H1 (cell line): ENCODE measurements at regions not wholly inside any gene's neighbourhood (a gene's known extent, or its start where the extent isn't known, plus 50 kb on each side); places are given as distances from the start of the nearest gene placed in this dataset.

Experiments used
- RAD21 ChIP-seq, 2 experiments: IDR thresholded peaks in 1 of 2; conservative IDR thresholded peaks in 1 of 2; 2 replicates each; pipeline ENCODE4 v1.6.1; 2011; ENCODE audit warnings: low read depth in 2 of 2, low read length in 2 of 2, improper control_type of control experiment in 1 of 2, inconsistent platforms in 1 of 2, mild to moderate bottlenecking in 1 of 2, moderate library complexity in 1 of 2
- RNF2 ChIP-seq: fragments of 200-900, 300-1000 bp; sonication (generic); IDR thresholded peaks from 2 replicates; pipeline ENCODE4 v1.7.1; 2016; ENCODE audit warnings: borderline replicate concordance, low read depth, mild to moderate bottlenecking, antibody characterized with exemption, low read length; ENCODE audit not compliant: poor library complexity, severe bottlenecking; ENCODE audit errors: missing control alignments
- SRF ChIP-seq: IDR thresholded peaks from 2 replicates; pipeline ENCODE4 v1.6.1; 2011; ENCODE audit warnings: mild to moderate bottlenecking, low read depth, low read length, moderate library complexity

DNA sequence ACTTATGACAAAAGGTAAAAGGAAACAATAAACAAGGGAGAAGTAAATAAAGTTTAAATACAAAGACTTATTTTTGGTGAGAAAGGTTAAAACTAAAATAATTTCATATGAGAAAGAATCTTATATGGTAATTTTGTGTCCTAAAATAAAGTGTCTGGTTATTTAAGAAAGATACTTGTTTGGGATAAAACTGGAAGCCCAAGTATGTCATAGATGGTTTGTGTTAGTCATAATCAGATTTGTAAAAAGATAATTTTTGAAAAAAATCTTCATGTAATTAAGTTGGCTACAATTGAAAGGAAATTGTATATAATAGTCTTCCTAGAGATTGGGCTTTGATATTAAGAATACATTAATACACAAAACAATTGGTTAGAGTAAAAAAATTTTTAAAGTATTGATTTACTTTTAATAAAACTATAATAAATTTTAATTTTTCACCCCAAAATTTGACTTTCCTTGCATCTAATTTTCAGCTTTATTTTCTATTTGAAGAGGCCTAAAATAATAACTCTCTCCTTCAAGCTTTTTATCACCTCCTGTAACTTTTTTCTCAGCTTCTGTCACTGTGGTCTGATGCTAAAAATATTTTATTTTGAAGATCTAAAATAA lies 315.6 kb downstream of the SLITRK5 start (continued):
- TF ChIP-seq RNF2 (no peak), SRF (no peak), RAD21 (IDR thresholded peaks at IDR 0.05 in 1 of 2, conservative IDR thresholded peaks at IDR 0.05 in 1 of 2; ENCODE audit: low read depth in 2 of 2, low read length in 2 of 2) (no peak)
